ENCODE measurements at regions not wholly inside any gene's neighbourhood (a gene's known extent, or its start where the extent isn't known, plus 50 kb on each side); places are given as distances from the start of the nearest gene placed in this dataset.

GRCh38 chr10:114748241-114748640 lies 73.3 kb upstream of the FHIP2A start:
- TF ChIP-seq CTCF (conservative IDR thresholded peaks at IDR 0.05; ENCODE audit: low read depth, low read length) (no peak), EZH2 (IDR thresholded peaks at IDR 0.05; ENCODE audit: borderline replicate concordance, low read depth, low read length, poor library complexity, severe bottlenecking) (no peak)

Data from A673 (cell line).